ENCODE measurements at regions not wholly inside any gene's neighbourhood (a gene's known extent, or its start where the extent isn't known, plus 50 kb on each side); places are given as distances from the start of the nearest gene placed in this dataset.
"Not testable (repeated sequence)": the region's sequence is repeated elsewhere in the genome, so short reads cannot be mapped to it uniquely, and the experiment has no call there.

DNA sequence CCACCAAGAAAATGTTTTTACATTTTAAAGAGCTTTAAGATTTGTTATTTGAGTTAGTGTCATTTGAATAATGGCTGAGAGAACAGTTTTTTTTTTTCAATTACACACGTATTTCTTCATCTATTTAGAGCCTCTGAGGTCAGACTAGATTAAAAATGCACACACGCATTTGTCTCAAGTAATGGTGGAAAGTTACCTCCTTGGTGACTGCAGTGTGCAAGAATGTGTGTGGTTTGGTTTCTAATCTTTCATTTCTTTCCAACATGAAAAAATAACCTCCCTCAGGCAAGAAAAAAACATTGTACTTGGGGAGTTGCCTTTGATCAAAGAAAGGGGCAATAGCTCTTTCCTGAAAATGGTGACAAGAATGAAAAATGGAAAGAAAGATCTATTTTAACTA lies 235.5 kb upstream of the ZNF337 start:
- TF ChIP-seq POLR2A (IDR thresholded peaks at IDR 0.05): not testable (repeated sequence)
- TF ChIP-seq, protein P1, sequence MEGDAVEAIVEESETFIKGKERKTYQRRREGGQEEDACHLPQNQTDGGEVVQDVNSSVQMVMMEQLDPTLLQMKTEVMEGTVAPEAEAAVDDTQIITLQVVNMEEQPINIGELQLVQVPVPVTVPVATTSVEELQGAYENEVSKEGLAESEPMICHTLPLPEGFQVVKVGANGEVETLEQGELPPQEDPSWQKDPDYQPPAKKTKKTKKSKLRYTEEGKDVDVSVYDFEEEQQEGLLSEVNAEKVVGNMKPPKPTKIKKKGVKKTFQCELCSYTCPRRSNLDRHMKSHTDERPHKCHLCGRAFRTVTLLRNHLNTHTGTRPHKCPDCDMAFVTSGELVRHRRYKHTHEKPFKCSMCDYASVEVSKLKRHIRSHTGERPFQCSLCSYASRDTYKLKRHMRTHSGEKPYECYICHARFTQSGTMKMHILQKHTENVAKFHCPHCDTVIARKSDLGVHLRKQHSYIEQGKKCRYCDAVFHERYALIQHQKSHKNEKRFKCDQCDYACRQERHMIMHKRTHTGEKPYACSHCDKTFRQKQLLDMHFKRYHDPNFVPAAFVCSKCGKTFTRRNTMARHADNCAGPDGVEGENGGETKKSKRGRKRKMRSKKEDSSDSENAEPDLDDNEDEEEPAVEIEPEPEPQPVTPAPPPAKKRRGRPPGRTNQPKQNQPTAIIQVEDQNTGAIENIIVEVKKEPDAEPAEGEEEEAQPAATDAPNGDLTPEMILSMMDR (IDR thresholded peaks at IDR 0.05): not testable (repeated sequence)

Measured in Peyer's patch (tissue), 4 donors.